Epithelial cell of proximal tubule (primary cell): ENCODE measurements at regions not wholly inside any gene's neighbourhood (a gene's known extent, or its start where the extent isn't known, plus 50 kb on each side); places are given as distances from the start of the nearest gene placed in this dataset.

ENCODE experiments used
- DNase-seq: peaks from one replicate; pipeline ENCODE4 v3.0.0-alpha.2; 2011; ENCODE audit warnings: low read depth
- H3K4me3 ChIP-seq: 2 replicates; pipeline ENCODE4 v1.5.1; 2011; ENCODE audit warnings: low read depth, mild to moderate bottlenecking, low read length
- CTCF ChIP-seq: conservative IDR thresholded peaks from 2 replicates; pipeline ENCODE4 v1.5.1; 2012; ENCODE audit warnings: low read depth, mild to moderate bottlenecking, low read length

- H3K4me3 ChIP-seq = no peak overlapping the region
- TF ChIP-seq CTCF = no peak
- DNase-seq = no peak
These were observed 182.0 kb upstream of the MYLIP start for GRCh38 chr6:15946701-15947385.

- H3K4me3 ChIP-seq = no peak overlapping the region
- TF ChIP-seq CTCF = no peak
- no peak for DNase-seq
These were observed 183.2 kb upstream of the MYLIP start for GRCh38 chr6:15945593-15946159.

GRCh38 chr6:15943423-15943822, 185.5 kb upstream of the MYLIP start:
- no peak for DNase-seq
- no peak for TF ChIP-seq CTCF

GRCh38 chr6:15941168-15941567, 187.7 kb upstream of the MYLIP start:
- no peak for TF ChIP-seq CTCF
- H3K4me3 ChIP-seq = no peak overlapping the region
- no peak for DNase-seq

More at GRCh38 chr6:15943423-15943822, 185.5 kb upstream of the MYLIP start:
- H3K4me3 ChIP-seq = no peak overlapping the region

GRCh38 chr6:15938107-15938506, 190.8 kb upstream of the MYLIP start:
- DNase-seq = no peak
- no peak for TF ChIP-seq CTCF
- no peak overlapping the region for H3K4me3 ChIP-seq

- TF ChIP-seq CTCF = no peak
- no peak overlapping the region for H3K4me3 ChIP-seq
- no peak for DNase-seq
These were observed 191.3 kb upstream of the MYLIP start for GRCh38 chr6:15937602-15938001.

- TF ChIP-seq CTCF = no peak
- H3K4me3 ChIP-seq = no peak overlapping the region
- no peak for DNase-seq
These were observed 192.4 kb upstream of the MYLIP start for GRCh38 chr6:15936503-15936902.
